Stimulated activated naive CD8-positive, alpha-beta T cell treated with anti-CD3 and anti-CD28 coated beads, Interleukin-15, Interleukin-2, amounts not matched to agents 100 ng/mL and 50 ng/mL, for 24 hours (primary cell): ENCODE measurements at regions not wholly inside any gene's neighbourhood (a gene's known extent, or its start where the extent isn't known, plus 50 kb on each side); places are given as distances from the start of the nearest gene placed in this dataset.

Source experiments
- H3K27ac Mint-ChIP-seq: one replicate; pipeline ENCODE4 v1.8.0; 2021; ENCODE audit warnings: mild to moderate bottlenecking, mixed read lengths
- H3K27me3 Mint-ChIP-seq: one replicate; pipeline ENCODE4 v1.8.0; 2021; ENCODE audit warnings: mixed read lengths
- H3K36me3 Mint-ChIP-seq: one replicate; pipeline ENCODE4 v1.8.0; 2021; ENCODE audit warnings: low read depth, mixed read lengths
- H3K4me1 Mint-ChIP-seq: one replicate; pipeline ENCODE4 v1.8.0; 2021; ENCODE audit warnings: low read depth, mixed read lengths
- H3K4me3 Mint-ChIP-seq: one replicate; pipeline ENCODE4 v1.8.0; 2021; ENCODE audit warnings: mild to moderate bottlenecking, mixed read lengths
- H3K9me3 Mint-ChIP-seq: one replicate; pipeline ENCODE4 v1.8.0; 2021; ENCODE audit warnings: mixed read lengths

DNA sequence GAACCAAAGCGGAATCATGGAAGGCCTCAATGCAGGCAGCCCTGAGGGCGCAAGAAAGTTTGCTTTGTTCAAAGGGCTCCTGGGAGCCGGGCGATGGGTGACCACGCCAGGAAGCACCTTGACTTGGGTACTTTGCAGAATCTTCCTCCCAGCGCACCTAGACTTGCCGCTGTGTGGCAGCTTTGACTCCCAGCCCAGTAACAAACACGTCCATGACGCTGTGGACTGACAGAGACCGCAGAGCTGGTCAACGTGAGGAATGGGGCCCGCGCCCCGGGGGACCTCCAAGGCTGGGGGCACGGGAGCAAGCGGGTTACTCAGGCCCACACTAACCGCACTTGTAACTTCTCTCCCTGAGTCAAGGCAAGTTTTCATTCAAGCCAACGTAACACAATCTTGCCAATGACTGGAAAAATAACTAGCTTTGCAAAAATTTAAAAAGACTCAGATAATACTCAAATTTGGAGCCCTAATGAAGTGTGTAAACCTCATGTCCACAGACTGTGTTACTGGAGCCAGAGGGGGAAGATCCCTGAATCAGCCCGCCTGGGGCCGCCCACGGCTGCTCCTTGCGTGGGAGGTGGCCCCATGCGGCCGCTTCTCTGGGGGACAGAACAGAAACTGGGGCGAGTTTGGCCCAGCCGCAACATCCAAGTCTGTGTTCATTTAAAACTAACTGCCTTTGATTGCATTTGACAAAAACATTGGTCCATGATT is 130.8 kb downstream of the DNAJB6 start:
- peaks cover 5% of the 10 kb centered on the region for H3K9me3 Mint-ChIP-seq
- peaks cover 2% of the 10 kb centered on the region for H3K36me3 Mint-ChIP-seq
- peaks cover 21% of the 10 kb centered on the region for H3K4me1 Mint-ChIP-seq
- no peaks in the 10 kb centered on the region for H3K27me3 Mint-ChIP-seq
- no peak overlapping the region for H3K4me3 Mint-ChIP-seq
- H3K27ac Mint-ChIP-seq = no peak overlapping the region

DNA sequence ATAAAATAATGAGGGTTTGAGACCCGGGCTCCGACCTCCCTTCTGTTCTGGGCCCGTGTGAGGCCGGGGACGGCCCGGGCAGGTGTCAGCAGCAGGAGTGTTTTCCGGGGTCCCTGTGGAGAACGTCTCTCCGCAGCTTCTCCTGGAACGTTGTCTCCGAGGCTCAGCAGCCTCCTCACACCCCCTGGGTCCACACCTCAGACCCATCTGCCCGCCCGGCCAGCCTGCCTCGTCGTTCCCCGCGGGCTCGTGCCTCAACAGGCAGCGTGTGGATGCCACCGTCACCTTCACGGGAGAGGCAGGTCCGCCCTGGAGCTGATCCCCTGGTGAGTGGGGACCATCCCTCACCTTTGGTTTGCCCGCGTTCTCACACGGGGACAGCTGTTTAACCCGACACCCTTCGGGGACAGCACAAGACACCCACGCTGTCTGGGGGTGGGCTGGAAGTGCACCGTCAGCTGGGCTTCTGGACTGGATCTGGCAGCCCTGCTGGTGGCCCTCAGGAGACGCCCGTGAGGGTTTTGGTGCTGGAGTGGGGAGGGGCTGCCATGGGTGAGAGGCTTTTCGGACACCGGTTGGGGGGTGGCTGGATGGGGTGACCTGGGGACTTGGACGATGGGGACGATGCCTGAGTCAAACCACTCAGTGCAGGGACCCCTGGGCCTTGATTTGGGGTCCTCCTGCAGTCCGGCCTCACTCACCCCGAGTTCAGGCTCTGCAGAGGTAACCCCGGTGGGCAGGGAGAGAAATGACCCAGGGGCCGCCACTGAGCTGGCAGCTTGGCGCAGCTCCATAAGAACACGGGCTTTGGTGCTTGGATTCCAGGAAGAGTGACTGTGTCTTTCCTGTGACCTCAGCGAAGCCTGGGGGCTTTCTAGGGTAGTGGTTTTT is 131.7 kb downstream of the DNAJB6 start:
- no peak overlapping the region for H3K4me3 Mint-ChIP-seq
- H3K27me3 Mint-ChIP-seq = no peaks in the 10 kb centered on the region
- H3K27ac Mint-ChIP-seq = no peak overlapping the region
- peaks cover 8% of the 10 kb centered on the region for H3K36me3 Mint-ChIP-seq
- peaks cover 16% of the 10 kb centered on the region for H3K4me1 Mint-ChIP-seq
- peaks cover 13% of the 10 kb centered on the region for H3K9me3 Mint-ChIP-seq

DNA sequence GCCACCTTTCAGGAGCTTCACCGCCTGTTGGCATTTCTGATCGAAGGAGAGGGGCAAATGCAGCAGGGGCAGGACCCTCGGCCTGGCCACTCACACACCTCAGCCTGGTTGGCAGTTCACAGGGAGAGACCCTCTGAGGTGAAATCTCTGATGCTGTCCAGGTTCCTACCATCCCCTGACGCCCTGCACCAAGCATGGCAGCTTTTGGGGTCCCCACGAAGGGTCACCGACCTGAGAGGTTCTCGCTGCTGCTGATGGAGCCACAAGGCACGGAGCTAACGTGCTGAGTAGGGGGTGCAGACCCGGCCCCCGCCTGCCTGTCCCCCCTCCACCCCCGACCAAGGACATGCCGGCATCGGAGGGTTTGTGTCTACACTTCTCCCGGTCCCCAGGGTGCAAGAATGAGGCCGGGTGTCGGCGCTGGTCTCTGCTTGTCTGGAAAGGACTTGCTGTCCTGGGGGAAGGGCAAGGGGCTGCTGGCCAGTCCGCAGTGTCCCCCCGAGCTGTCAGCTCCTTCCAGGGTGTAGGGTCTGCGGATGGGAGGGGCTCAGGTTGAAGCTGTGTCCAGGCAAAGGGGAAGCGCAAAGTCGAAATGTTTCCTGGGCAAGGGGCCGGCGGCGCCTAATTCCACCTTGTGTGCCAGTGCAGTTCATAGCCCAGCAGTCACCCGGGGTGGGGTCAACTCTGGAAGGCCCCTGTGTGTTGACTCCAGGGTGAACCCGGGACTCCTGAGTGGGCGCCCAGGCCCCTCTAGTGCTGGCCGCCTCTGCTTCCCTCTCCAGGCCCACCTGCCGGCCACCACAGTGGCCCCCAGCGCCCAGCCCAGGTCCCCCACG is 132.6 kb downstream of the DNAJB6 start:
- H3K4me3 Mint-ChIP-seq = no peak overlapping the region
- H3K36me3 Mint-ChIP-seq = peaks cover 8% of the 10 kb centered on the region
- H3K27me3 Mint-ChIP-seq = no peaks in the 10 kb centered on the region
- H3K27ac Mint-ChIP-seq = no peak overlapping the region
- H3K4me1 Mint-ChIP-seq = peaks cover 16% of the 10 kb centered on the region
- H3K9me3 Mint-ChIP-seq = peaks cover 15% of the 10 kb centered on the region

DNA sequence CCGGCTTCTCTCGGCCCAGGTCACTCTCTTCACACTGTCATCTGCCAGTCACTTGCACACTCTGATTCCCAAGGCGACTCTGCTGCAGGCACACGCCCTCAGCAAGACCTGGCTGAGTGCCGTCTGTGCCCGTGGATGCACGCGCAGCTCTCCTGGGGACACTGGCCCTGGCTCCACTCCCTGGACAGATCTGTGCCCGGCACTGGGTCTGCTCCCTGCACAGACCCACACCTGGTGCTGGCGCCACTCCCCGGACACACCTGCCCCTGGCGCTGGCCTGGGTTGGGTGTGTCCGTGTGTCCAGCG is 133.2 kb downstream of the DNAJB6 start:
- Mint-ChIP-seq H3K27me3 (no peaks in the 10 kb centered on the region), H3K36me3 (peaks cover 11% of the 10 kb centered on the region), H3K4me3 (no peak overlapping the region), H3K9me3 (peaks cover 19% of the 10 kb centered on the region), H3K4me1 (peaks cover 16% of the 10 kb centered on the region), H3K27ac (no peak overlapping the region)

DNA sequence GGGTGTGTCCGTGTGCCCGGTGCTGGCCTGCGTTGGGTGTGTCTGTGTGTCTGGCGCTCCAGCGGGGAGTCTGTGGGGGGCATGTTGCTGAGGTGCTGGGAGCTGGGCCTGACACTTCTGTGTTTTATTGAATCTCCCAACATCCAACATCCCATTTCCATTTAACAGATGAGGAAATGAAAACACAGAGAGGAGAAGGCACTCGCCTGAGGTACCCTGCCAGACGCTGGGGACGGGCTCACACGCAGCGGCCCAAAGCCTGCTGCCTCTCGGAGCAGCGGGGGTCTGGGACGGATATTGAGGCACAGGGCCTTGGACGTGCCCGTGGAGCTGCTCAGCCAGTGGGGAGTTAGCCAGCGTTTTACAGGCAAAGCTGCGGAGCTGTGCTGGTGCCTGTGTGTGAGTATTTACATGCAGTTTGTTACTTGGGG is 133.9 kb downstream of the DNAJB6 start:
- Mint-ChIP-seq H3K4me1 (peaks cover 16% of the 10 kb centered on the region), H3K27ac (no peak overlapping the region), H3K27me3 (no peaks in the 10 kb centered on the region), H3K9me3 (peaks cover 20% of the 10 kb centered on the region), H3K36me3 (peaks cover 11% of the 10 kb centered on the region), H3K4me3 (no peak overlapping the region)

DNA sequence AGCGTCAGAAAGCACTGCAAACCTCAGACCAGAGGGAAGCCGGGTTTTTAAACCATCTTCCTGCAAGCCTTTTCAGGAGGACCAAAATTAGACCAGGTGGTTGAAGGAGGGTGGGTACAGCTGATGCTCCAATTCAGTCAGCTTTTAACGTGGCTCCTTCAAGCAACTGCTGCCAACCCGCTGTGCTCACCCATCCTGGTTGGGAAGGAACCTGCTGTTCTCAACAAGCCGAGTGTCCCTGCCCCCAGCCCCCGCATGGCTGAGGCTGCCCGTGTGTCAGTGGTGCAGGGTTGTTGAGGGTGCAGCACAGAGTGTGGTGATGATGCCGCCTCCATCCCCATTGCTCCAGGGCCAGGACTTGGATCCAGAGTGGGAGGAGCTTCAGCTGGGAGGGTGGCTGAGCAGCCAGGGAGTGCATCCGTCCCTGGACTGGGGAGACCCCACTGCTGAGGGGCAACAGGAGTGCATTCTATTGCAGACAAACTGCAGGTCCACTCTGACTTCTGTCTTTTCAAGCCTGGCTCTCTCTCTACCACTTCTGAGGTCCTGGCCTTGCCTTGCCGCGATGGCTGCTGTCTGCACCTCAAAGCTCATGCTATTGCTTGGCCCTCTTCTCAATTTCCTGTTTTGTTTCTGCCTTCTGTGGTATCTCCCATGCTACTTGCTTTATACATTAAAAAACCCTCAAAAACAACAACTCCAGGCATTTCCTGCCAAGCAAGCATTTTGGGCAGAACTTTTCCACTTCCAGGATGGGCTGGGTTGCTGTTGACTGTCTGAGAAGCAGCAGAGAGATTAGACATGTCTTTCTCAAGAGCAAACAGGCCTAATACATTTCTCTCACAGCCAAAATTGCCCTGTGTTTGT is 134.7 kb downstream of the DNAJB6 start:
- Mint-ChIP-seq H3K4me1 (peaks cover 16% of the 10 kb centered on the region), H3K27me3 (no peaks in the 10 kb centered on the region), H3K9me3 (peaks cover 20% of the 10 kb centered on the region), H3K27ac (no peak overlapping the region), H3K36me3 (peaks cover 11% of the 10 kb centered on the region), H3K4me3 (no peak overlapping the region)

DNA sequence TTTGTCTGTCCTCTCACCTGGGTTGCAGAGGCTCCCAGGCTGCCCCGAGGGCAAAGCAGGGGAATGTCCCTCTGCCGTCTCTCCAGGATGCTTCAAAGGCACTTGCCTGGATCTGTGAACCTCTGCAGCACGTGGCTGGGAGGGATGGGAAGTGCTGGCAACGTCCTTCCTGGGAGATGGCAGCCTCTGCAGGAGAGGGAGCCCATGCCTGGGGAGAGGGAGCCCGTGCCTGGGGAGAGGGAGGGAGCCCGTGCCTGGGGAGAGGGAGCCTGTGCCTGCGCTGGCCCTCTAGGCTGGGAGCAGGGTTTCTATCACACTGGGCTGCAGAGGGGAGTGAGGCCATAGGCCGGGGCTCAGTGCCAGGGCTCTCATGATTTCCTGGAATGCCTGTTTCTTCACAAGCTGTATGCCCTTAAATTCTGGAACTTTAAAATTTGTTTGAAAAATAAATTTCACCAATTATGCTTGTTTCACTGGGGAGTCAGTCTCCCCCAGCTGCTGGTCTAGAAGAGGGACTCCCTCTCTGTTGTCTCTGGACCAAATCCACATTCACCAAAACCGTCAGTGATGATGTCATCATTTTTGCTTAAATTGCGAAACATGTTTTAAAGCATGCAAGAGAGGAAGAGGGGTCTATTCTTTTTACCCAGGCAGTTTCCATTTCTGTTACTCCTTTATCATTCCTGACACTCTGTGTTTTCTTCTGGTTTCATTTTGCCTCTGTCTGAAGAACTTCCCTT is 135.7 kb downstream of the DNAJB6 start:
- H3K27me3 Mint-ChIP-seq = no peaks in the 10 kb centered on the region
- H3K36me3 Mint-ChIP-seq = peaks cover 11% of the 10 kb centered on the region
- peaks cover 20% of the 10 kb centered on the region for H3K9me3 Mint-ChIP-seq
- no peak overlapping the region for H3K4me3 Mint-ChIP-seq
- peaks cover 16% of the 10 kb centered on the region for H3K4me1 Mint-ChIP-seq
- H3K27ac Mint-ChIP-seq = no peak overlapping the region

DNA sequence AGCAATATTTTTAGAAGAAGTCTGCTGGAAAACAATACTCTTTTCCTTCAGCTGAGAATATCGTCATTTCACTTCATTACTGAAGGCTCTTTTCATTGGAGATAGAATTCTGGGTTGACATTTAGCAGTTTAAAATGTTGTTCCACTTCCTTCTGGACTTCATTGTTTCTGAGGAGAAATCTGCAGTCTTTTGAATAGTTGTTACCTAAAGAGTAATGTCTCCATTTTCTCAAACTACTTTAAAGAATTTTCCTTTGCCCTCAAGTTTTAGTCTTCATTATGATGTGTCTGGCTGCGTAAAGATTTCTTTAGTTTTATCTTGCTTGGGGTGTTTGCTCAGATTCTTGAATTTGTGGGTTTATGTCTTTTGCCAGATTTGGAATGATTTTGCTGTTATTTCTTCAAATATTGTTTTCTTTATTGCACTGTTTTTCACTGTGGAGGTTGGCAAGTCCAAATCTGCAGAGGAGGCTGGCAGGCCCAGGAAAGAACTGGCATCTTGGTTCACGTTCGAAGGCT is 136.3 kb downstream of the DNAJB6 start:
- peaks cover 20% of the 10 kb centered on the region for H3K9me3 Mint-ChIP-seq

DNA sequence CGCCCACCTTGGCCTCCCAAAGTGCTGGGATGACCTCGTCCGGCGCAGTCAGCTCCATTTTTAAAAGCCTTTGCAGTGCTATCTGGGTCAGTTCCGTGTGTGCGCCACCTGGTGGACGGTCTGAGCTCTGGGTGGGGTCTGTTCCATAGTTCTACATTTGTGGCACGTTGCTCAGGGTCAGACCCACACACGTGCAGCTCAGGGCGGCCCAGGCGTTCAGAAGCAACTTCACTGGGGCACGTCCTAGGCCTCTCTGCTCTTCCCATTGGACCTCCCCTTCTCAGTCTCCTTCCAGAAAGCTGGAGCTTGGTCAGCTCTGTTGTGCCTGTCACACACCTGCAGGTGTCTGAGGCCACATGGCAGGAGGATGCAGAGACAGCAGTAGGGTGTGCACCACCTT is 137.9 kb downstream of the DNAJB6 start:
- Mint-ChIP-seq H3K27ac (no peak overlapping the region), H3K9me3 (peaks cover 20% of the 10 kb centered on the region), H3K27me3 (no peaks in the 10 kb centered on the region), H3K36me3 (peaks cover 11% of the 10 kb centered on the region), H3K4me1 (peaks cover 34% of the 10 kb centered on the region), H3K4me3 (no peak overlapping the region)

More for the DNA sequence above, 136.3 kb downstream of the DNAJB6 start:
- Mint-ChIP-seq H3K27me3 (no peaks in the 10 kb centered on the region), H3K4me1 (peaks cover 21% of the 10 kb centered on the region), H3K36me3 (peaks cover 11% of the 10 kb centered on the region), H3K4me3 (no peak overlapping the region), H3K27ac (no peak overlapping the region)

DNA sequence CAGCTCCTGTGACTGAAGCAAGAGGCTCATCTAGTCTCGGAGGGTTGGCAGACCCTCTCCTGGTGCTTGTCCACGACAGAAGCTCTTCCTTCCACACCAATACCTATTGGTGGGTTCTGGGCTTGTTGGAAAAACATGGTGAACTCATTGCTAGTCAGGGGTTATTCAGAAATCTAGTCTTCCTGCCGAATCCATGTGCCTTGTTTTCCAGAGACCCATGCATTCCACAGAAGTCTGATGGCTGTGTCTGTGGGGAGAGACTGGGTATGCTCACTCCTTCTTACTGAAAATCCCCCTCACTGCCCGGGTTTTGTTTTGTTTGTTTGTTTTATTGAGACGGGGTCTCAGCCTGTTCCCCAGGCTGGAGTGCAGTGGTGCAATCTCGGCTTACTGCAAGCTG is 138.3 kb downstream of the DNAJB6 start:
- H3K4me1 Mint-ChIP-seq = peaks cover 34% of the 10 kb centered on the region
- H3K27me3 Mint-ChIP-seq = no peaks in the 10 kb centered on the region
- H3K27ac Mint-ChIP-seq = no peak overlapping the region
- H3K9me3 Mint-ChIP-seq = peaks cover 20% of the 10 kb centered on the region
- H3K36me3 Mint-ChIP-seq = peaks cover 11% of the 10 kb centered on the region
- H3K4me3 Mint-ChIP-seq = no peak overlapping the region

DNA sequence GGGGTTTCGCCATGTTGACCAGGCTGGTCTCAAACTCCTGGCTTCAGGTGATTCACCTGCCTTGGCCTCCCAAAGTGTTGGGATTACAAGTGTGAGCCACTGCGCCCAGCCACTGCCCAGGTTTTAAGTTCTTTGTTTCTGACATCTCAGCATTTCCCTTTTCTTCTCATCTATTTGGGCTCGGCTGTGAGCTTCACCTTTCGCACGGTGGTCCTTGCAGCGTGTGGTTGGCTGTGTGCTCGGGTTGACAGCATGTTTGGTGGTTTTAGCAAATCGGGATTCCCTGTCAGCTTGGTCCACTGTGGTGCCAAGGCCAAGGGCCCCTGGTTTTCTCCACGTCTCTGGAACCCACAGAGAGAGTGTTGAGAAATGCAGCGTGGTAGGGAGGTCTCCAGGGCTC is 138.8 kb downstream of the DNAJB6 start:
- no peak overlapping the region for H3K27ac Mint-ChIP-seq
- H3K4me3 Mint-ChIP-seq = no peak overlapping the region
- H3K4me1 Mint-ChIP-seq = peaks cover 34% of the 10 kb centered on the region

DNA sequence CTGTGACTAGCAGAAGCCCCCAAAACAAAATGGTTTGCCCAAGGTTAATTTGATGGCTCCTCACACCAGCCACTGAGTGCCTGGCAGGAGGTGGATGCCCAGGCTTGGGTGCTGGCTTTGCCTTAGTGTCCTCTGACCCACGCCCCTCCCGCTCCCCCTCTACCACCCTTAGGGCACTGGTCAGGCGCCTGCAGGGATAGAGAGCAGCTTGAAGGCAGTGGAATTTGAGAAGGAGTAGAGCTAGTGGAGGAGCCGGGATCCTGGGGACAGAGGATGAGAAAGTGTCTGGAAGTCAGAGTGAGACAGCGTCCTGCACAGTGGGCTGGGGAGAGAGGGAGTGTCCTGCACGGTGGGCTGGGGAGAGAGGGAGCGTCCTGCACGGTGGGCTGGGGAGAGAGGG is 139.4 kb downstream of the DNAJB6 start:
- Mint-ChIP-seq H3K36me3 (peaks cover 11% of the 10 kb centered on the region), H3K9me3 (peaks cover 20% of the 10 kb centered on the region), H3K4me3 (no peak overlapping the region), H3K4me1 (peaks cover 29% of the 10 kb centered on the region), H3K27me3 (no peaks in the 10 kb centered on the region), H3K27ac (no peak overlapping the region)

More for the DNA sequence above, 138.8 kb downstream of the DNAJB6 start:
- Mint-ChIP-seq H3K36me3 (peaks cover 11% of the 10 kb centered on the region), H3K9me3 (peaks cover 20% of the 10 kb centered on the region), H3K27me3 (no peaks in the 10 kb centered on the region)

DNA sequence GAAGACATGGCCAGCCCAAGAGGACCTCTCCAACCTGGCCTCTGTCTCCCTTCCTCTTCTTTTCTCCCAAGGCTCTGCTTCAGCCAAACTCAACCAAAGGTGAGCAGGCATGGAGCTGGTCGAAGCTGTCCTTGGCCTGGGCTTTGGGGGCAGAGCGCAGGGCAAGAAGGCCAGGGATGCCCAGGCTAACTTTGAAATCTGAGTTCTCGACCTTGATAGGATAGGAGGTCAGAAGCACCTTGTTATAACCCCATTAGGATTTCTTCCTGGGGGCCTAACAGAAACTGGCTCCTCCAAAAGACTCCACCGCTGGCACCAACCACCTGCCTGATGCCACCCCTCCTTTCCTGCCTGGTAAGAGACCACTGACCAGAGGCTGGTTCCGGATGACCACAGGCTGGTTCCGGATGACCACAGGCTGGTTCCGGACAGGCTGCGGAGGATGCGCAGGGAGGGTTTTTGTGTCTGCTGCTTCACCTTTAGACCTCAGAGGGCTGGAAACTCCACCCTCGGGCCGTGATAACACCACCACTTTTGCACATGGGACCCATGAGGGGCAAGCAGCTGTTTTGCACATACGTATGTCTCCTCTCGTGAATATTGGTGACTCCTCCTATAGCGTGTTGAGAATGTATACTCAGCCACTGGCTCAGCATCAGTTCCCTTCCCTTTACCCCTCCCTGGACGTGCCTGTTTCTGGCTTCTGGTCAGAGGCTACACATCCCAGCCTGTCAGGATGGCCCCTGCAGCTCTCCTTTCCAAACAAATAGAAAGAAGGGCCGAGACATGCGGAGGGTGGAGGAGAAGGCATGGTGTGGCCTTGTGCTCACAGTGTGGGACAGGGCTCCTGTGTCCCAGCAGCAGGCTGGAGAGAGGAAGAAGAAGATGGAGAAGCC is 140.1 kb downstream of the DNAJB6 start:
- Mint-ChIP-seq H3K36me3 (peaks cover 11% of the 10 kb centered on the region), H3K27me3 (no peaks in the 10 kb centered on the region), H3K4me3 (no peak overlapping the region), H3K27ac (no peak overlapping the region), H3K4me1 (peaks cover 22% of the 10 kb centered on the region), H3K9me3 (peaks cover 19% of the 10 kb centered on the region)
